Transverse colon (tissue), 4 donors: ENCODE measurements at regions not wholly inside any gene's neighbourhood (a gene's known extent, or its start where the extent isn't known, plus 50 kb on each side); places are given as distances from the start of the nearest gene placed in this dataset.

Experiments used
- DNase-seq: peaks from one replicate; pipeline ENCODE4 v3.0.0-alpha.2; 2019
- H3K27ac ChIP-seq, 4 donors: fragments of 200-600 bp; sonication (generic); 2 replicates each; pipeline ENCODE4 v1.5.1; 2016 to 2018; ENCODE audit warnings: inconsistent platforms in 4 of 4
- H3K27me3 ChIP-seq: fragments of 200-600 bp; sonication (generic); 2 replicates; pipeline ENCODE4 v1.5.1; 2017; ENCODE audit warnings: inconsistent platforms
- H3K36me3 ChIP-seq, 4 donors: fragments of 200-600 bp; sonication (generic); 2 replicates each; pipeline ENCODE4 v1.5.1; 2017 to 2019; ENCODE audit warnings: inconsistent platforms in 4 of 4
- H3K4me1 ChIP-seq, 4 donors: fragments of 200-600 bp; sonication (generic); 2 replicates each; pipeline ENCODE4 v1.5.1; 2017 to 2020; ENCODE audit warnings: inconsistent platforms in 4 of 4
- H3K4me3 ChIP-seq, 4 donors: fragments of 200-600 bp; sonication (generic); 1 replicate in 1 of 4; 2 replicates in 3 of 4; pipeline versions ENCODE4 v1.5.1 to v1.6.1; 2017 to 2019; ENCODE audit warnings: inconsistent platforms in 4 of 4
- H3K9me3 ChIP-seq, 2 donors: fragments of 200-600 bp; sonication (generic); 2 replicates each; pipeline ENCODE4 v1.5.1; 2017 to 2019; ENCODE audit warnings: inconsistent platforms in 2 of 2
- CTCF ChIP-seq, 5 experiments: fragments of 200-600 bp in 3 of 5; fragments of 450-650 bp in 2 of 5; sonication (generic) in 3 of 5; IDR thresholded peaks; 1 replicate in 2 of 5; 2 replicates in 3 of 5; pipeline ENCODE4 v1.5.1; 2016 to 2017; ENCODE audit warnings: antibody characterized with exemption in 5 of 5, inconsistent platforms in 3 of 5, mild to moderate bottlenecking in 2 of 5, moderate library complexity in 1 of 5
- EP300 ChIP-seq: sonication (generic); formaldehyde crosslinking; IDR thresholded peaks from one replicate; pipeline ENCODE4 v1.6.1; 2017; ENCODE audit warnings: antibody characterized with exemption, low read depth
- POLR2A ChIP-seq: fragments of 450-650 bp; IDR thresholded peaks from one replicate; pipeline ENCODE4 v1.6.1; 2016; ENCODE audit warnings: antibody characterized with exemption, mild to moderate bottlenecking, moderate library complexity
- POLR2AphosphoS5 ChIP-seq, 3 donors: sonication (generic); formaldehyde crosslinking; IDR thresholded peaks; one replicate each; pipeline ENCODE4 v1.6.1; 2016; ENCODE audit warnings: antibody characterized with exemption in 3 of 3
- WGBS, 2 donors: methylation state at CpG; one replicate each; pipeline ENCODE4 v1.1.5; 2018; ENCODE audit warnings: low coverage in 1 of 2; 5-methylcytosine and 5-hydroxymethylcytosine counted together
- in situ Hi-C, 4 donors: fragments of 200-750 bp; cut with MboI; loops; one replicate each; pipeline versions ENCODE4 v1.15.0 to v1.15.1; 2017; ENCODE audit warnings: low sequenced_read_pairs in 3 of 4, low pct_ligation_motif_present in 1 of 4, low pct_unique_long_range_greater_than_20kb in 1 of 4
- intact Hi-C: fragments of 100-400 bp; cut with DNase I; formaldehyde crosslinking; loops from one replicate; pipeline ENCODE4 v1.15.1; 2023; ENCODE audit warnings: low total_unique reads

GRCh38 chr10:61099756-61100155 lies 155.8 kb upstream of the RHOBTB1 start:
- no peak for DNase-seq
- WGBS, 2 donors: 46 to 72% methylated on average over 4 of the region's 4 CpGs
- TF ChIP-seq CTCF (IDR thresholded peaks at IDR 0.05): no peak
- TF ChIP-seq POLR2AphosphoS5 (IDR thresholded peaks at IDR 0.05): no peak
- TF ChIP-seq POLR2A: no peak
- no peak for TF ChIP-seq EP300
- H3K4me1 ChIP-seq: no peaks in the 10 kb centered on the region
- H3K36me3 ChIP-seq: no peaks in the 10 kb centered on the region
- intact Hi-C loops: no loop called here
- no peak overlapping the region for H3K4me3 ChIP-seq
- in situ Hi-C loops: no loop called here
- no peaks in the 10 kb centered on the region for H3K27me3 ChIP-seq
- no peak overlapping the region for H3K27ac ChIP-seq
- H3K9me3 ChIP-seq: no peaks in the 10 kb centered on the region

GRCh38 chr10:61098966-61099365 lies 155.0 kb upstream of the RHOBTB1 start:
- Histone ChIP-seq H3K27me3 (no peaks in the 10 kb centered on the region), H3K4me3 (no peak overlapping the region), H3K36me3 (no peaks in the 10 kb centered on the region), H3K27ac (no peak overlapping the region), H3K9me3 (no peaks in the 10 kb centered on the region), H3K4me1 (no peaks in the 10 kb centered on the region)
- TF ChIP-seq CTCF (IDR thresholded peaks at IDR 0.05): no peak
- no peak for TF ChIP-seq EP300
- TF ChIP-seq POLR2AphosphoS5 (IDR thresholded peaks at IDR 0.05): no peak
- TF ChIP-seq POLR2A: no peak
- in situ Hi-C loops (no loop called here), intact Hi-C loops (no loop called here)
- DNase-seq: no peak
- WGBS, 2 donors: 57% methylated on average over 1 of the region's 1 CpG; no CpG with 5 or more reads in 1 of the 2 donors

GRCh38 chr10:61097026-61097425 lies 153.0 kb upstream of the RHOBTB1 start:
- no peak overlapping the region for H3K27ac ChIP-seq
- 60 to 76% methylated on average over 1 of the region's 1 CpG for WGBS, 2 donors
- H3K27me3 ChIP-seq: no peaks in the 10 kb centered on the region
- DNase-seq: no peak
- in situ Hi-C loops: no loop called here
- TF ChIP-seq POLR2A (no peak), EP300 (no peak), CTCF (IDR thresholded peaks at IDR 0.05) (no peak), POLR2AphosphoS5 (IDR thresholded peaks at IDR 0.05) (no peak)
- H3K4me1 ChIP-seq: no peaks in the 10 kb centered on the region
- H3K36me3 ChIP-seq: no peaks in the 10 kb centered on the region
- no peaks in the 10 kb centered on the region for H3K9me3 ChIP-seq
- H3K4me3 ChIP-seq: no peak overlapping the region
- intact Hi-C loops: no loop called here

GRCh38 chr10:61096056-61096455 lies 152.1 kb upstream of the RHOBTB1 start:
- no peak overlapping the region for H3K4me3 ChIP-seq
- intact Hi-C loops: no loop called here
- in situ Hi-C loops: no loop called here
- H3K36me3 ChIP-seq: no peaks in the 10 kb centered on the region
- 38 to 45% methylated on average over 1 of the region's 1 CpG for WGBS, 2 donors
- TF ChIP-seq EP300 (no peak), CTCF (IDR thresholded peaks at IDR 0.05) (no peak), POLR2AphosphoS5 (IDR thresholded peaks at IDR 0.05) (no peak), POLR2A (no peak)
- H3K27ac ChIP-seq: no peak overlapping the region
- no peaks in the 10 kb centered on the region for H3K27me3 ChIP-seq
- H3K4me1 ChIP-seq: no peaks in the 10 kb centered on the region
- no peak for DNase-seq
- no peaks in the 10 kb centered on the region for H3K9me3 ChIP-seq
